ENCODE measurements at regions not wholly inside any gene's neighbourhood (a gene's known extent, or its start where the extent isn't known, plus 50 kb on each side); places are given as distances from the start of the nearest gene placed in this dataset.
A peak's percentile ranks its signal among the peaks of the same experiment; 100 is the strongest.
"Not testable (repeated sequence)": the region's sequence is repeated elsewhere in the genome, so short reads cannot be mapped to it uniquely, and the experiment has no call there.

GRCh38 chr6:48735846-48736245 lies 624.8 kb upstream of the PTCHD4 start:
- DNase-seq (ENCODE audit: low read depth), result no peak

GRCh38 chr6:48733581-48733980 lies 622.6 kb upstream of the PTCHD4 start:
- DNase-seq (ENCODE audit: low read depth), result no peak

GRCh38 chr6:48714699-48715098 lies 603.7 kb upstream of the PTCHD4 start:
- no peak for DNase-seq (ENCODE audit: low read depth)

- no peak for DNase-seq (ENCODE audit: low read depth)
Measured at GRCh38 chr6:48714250-48714649, 603.3 kb upstream of the PTCHD4 start.

- DNase-seq (ENCODE audit: low read depth), result no peak
Measured at GRCh38 chr6:48713612-48714011, 602.6 kb upstream of the PTCHD4 start.

- no peak for DNase-seq (ENCODE audit: low read depth)
Measured at GRCh38 chr6:48706310-48706709, 595.3 kb upstream of the PTCHD4 start.

GRCh38 chr6:48701572-48701971 lies 590.6 kb upstream of the PTCHD4 start:
- no peak for DNase-seq (ENCODE audit: low read depth)

- DNase-seq (ENCODE audit: low read depth), result no peak
Measured at GRCh38 chr6:48695872-48696271, 584.9 kb upstream of the PTCHD4 start.

- no peak for DNase-seq (ENCODE audit: low read depth)
Measured at GRCh38 chr6:48691420-48691819, 580.4 kb upstream of the PTCHD4 start.

- DNase-seq (ENCODE audit: low read depth), result no peak
Measured at GRCh38 chr6:48689498-48689897, 578.5 kb upstream of the PTCHD4 start.

GRCh38 chr6:48678390-48678789 lies 567.4 kb upstream of the PTCHD4 start:
- DNase-seq (ENCODE audit: low read depth), result no peak

- no peak for DNase-seq (ENCODE audit: low read depth)
Measured at GRCh38 chr6:48671505-48671904, 560.5 kb upstream of the PTCHD4 start.

- DNase-seq (ENCODE audit: low read depth), result no peak
Measured at GRCh38 chr6:48670546-48670945, 559.5 kb upstream of the PTCHD4 start.

- DNase-seq (ENCODE audit: low read depth), result no peak
Measured at GRCh38 chr6:48667797-48668196, 556.8 kb upstream of the PTCHD4 start.

- peak; percentile 28 for DNase-seq (ENCODE audit: low read depth)
Measured at GRCh38 chr6:48664826-48665225, 553.8 kb upstream of the PTCHD4 start.

- DNase-seq (ENCODE audit: low read depth), result no peak
Measured at GRCh38 chr6:48658915-48659314, 547.9 kb upstream of the PTCHD4 start.

- peak; percentile 53 for DNase-seq (ENCODE audit: low read depth)
Measured at GRCh38 chr6:48641544-48641943, 530.5 kb upstream of the PTCHD4 start.

GRCh38 chr6:48638796-48639195 lies 527.8 kb upstream of the PTCHD4 start:
- not testable (repeated sequence) for DNase-seq (ENCODE audit: low read depth)

GRCh38 chr6:48630511-48630910 lies 519.5 kb upstream of the PTCHD4 start:
- no peak for DNase-seq (ENCODE audit: low read depth)

- no peak for DNase-seq (ENCODE audit: low read depth)
Measured at GRCh38 chr6:48628316-48628715, 517.3 kb upstream of the PTCHD4 start.

- DNase-seq (ENCODE audit: low read depth), result no peak
Measured at GRCh38 chr6:48626421-48626820, 515.4 kb upstream of the PTCHD4 start.

- no peak for DNase-seq (ENCODE audit: low read depth)
Measured at GRCh38 chr6:48624631-48625030, 513.6 kb upstream of the PTCHD4 start.

- no peak for DNase-seq (ENCODE audit: low read depth)
Measured at GRCh38 chr6:48619771-48620170, 508.8 kb upstream of the PTCHD4 start.

GRCh38 chr6:48615041-48615440 lies 504.0 kb upstream of the PTCHD4 start:
- DNase-seq (ENCODE audit: low read depth), result no peak

- DNase-seq (ENCODE audit: low read depth), result no peak
Measured at GRCh38 chr6:48614326-48614725, 503.3 kb upstream of the PTCHD4 start.
